Renal pelvis (tissue), 1 donor: ENCODE measurements at regions not wholly inside any gene's neighbourhood (a gene's known extent, or its start where the extent isn't known, plus 50 kb on each side); places are given as distances from the start of the nearest gene placed in this dataset.
"Not testable (repeated sequence)": the region's sequence is repeated elsewhere in the genome, so short reads cannot be mapped to it uniquely, and the experiment has no call there.

Experiments used
- DNase-seq: peaks from one replicate; pipeline ENCODE4 v3.0.0-alpha.2; 2013

- DNase-seq, result no peak
Observed at GRCh38 chr11:86861810-86862209, 61.5 kb downstream of the PRSS23 start.

GRCh38 chr11:86863476-86863875 is 63.1 kb downstream of the PRSS23 start:
- DNase-seq, result no peak

GRCh38 chr11:86865436-86865835 is 65.1 kb downstream of the PRSS23 start:
- DNase-seq, result no peak

DNA sequence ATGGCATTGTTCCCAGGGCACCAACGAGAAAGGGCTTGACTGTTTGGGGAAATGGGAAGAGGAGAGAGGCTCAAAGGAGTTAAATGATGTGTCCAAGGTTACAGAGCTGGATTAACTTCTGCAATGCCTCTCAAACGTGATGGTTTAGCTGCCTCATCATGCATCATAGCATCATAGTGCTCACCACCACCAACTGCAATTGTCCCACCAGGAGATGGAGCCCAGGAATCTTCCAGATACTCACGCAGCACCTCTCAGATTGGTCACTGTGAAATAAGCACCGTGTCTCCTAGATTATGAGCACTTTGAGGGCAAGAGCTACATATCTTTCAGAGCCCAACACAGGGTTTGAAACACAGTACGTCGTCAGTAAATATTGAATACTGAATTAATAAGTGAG is 69.2 kb downstream of the PRSS23 start:
- no peak for DNase-seq

DNA sequence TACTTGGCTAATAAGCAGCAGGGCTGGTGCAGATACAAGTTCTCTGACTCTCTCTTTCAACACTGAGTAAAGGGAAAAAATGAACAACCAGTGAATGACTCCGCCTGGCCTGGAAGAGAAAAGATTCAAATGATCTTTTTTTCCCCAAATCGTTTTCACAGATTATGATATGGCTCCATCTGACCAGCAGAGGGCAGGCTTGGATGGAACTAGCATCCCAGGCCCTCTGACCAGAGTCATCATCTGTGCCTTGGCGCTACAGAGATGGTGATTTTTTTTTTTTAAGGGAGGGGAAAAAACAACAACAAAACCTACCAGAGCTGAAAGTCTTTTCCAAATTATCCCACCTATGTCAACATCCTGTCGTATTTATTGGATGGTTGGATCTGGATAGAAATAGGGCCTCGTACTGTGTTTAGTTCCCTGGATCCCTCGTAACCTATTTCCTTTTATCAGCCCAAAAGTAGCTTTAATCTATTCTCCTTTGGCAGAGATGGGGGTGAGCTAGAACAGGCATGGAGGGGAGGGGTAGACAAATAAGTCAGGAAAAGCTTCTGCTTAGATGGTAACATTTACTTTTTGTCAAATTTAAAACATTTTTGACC is 69.7 kb downstream of the PRSS23 start:
- DNase-seq, result peak; percentile 66

- DNase-seq, result no peak
Observed at GRCh38 chr11:86873573-86874083, 73.3 kb downstream of the PRSS23 start.

DNA sequence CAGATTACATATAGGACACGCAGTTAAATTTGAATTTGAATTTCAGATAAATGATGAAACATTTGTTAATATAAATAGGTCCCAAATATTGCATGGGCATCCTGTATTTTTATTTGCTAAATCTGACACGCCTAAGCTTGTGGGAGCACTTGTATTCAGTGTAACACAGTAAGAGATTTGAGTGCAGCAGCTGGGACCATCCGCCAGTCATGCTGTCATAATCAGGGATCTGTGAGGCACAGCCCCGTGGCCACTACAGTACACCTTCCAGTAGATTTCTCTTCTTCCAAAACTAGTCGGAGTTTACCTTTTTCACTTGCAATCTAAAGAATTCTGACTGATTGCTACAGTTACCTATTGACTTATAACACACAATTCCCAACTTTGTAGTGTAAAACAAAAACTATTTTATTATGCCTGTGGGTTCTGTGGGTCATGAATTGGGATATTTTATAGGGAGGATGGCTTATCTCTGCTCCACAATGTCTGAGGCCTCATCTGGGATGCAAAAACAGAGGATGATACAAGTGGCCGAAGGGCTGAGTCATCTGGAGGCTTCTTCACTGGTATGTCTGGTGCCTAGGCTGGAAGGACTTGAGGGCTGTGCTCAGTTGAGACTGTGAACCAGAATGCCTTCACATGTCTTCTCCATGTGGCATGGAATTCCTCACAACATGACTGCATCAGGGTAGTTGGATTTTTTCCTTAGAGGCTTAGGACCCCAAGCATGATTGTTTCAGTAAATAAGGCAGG is 74.1 kb downstream of the PRSS23 start:
- no peak for DNase-seq

DNA sequence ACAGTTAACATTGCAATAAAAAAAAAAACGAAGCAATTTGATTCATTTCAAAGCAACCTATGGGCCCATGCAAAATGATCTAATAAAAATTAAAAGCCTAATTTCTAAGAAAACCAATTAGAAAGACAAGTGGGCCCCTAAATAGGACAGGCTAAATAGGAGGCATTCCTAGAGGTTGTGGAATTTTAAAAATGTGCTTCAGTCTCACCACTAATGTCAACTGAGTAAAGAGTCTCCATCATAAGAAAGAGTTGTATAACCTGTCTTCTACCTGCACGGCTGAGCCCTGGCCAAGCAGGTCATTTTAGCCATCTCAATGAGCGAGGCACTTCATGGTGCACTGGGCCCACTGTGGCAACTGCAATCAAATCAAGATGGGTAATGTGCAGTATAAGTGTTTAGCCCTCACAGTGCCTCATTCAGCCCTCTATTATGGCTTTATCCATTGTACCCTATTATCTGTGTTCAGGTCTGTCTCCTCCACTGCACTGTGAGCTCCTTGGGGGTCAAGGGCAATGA is 76.4 kb downstream of the PRSS23 start:
- DNase-seq, result no peak

DNA sequence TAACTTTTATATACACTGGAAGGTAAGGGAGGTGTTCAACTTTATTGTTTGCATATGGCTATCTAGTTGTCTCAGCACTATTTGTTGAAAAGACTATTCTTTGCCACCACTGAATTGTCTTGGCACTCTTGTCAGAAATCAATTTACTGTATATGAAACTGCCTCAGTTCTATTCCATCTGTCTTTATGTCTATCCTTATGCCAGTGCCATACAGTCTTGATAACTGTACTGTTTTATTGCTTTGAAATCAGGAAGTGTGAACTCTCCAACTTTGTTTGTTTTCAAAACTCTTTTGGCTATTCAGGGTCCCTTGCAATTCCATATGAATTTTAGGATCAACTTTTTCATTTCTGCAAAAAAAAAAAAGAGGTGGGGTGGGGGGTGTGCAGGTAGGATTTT is 77.2 kb downstream of the PRSS23 start:
- DNase-seq, result no peak

DNA sequence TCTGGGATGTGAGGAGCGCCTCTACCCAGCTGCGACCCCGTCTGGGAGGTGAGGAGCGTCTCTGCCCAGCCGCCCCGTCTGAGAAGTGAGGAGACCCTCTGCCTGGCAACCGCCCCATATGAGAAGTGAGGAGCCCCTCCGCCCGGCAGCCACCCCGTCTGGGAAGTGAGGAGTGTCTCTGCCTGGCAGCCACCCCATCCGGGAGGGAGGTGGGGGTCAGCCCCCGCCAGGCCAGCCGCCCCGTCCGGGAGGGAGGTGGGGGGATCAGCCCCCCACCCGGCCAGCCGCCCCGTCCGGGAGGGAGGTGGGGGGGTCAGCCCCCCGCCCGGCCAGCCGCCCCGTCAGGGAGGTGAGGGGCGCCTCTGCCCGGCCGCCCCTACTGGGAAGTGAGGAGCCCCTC is 76.0 kb downstream of the FZD4 start:
- not testable (repeated sequence) for DNase-seq

DNA sequence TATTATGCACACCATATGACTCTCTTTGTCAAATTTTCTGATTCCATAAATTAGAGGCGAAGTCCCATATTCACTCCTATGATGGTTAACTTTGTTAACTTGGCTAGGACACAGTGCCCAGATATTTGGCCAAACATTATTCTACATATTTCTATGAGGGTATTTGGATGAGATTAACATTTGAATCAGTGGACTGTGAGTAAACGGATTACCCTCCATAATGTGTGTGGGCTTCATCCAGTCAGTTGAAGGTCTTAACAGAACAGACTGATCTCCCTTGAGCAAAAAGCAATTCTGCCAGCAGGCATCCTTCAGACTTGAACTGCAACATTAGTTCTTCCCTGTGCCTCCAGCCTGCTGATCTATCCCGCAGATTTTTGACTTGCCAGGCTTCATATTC is 69.9 kb downstream of the FZD4 start:
- DNase-seq, result no peak

DNA sequence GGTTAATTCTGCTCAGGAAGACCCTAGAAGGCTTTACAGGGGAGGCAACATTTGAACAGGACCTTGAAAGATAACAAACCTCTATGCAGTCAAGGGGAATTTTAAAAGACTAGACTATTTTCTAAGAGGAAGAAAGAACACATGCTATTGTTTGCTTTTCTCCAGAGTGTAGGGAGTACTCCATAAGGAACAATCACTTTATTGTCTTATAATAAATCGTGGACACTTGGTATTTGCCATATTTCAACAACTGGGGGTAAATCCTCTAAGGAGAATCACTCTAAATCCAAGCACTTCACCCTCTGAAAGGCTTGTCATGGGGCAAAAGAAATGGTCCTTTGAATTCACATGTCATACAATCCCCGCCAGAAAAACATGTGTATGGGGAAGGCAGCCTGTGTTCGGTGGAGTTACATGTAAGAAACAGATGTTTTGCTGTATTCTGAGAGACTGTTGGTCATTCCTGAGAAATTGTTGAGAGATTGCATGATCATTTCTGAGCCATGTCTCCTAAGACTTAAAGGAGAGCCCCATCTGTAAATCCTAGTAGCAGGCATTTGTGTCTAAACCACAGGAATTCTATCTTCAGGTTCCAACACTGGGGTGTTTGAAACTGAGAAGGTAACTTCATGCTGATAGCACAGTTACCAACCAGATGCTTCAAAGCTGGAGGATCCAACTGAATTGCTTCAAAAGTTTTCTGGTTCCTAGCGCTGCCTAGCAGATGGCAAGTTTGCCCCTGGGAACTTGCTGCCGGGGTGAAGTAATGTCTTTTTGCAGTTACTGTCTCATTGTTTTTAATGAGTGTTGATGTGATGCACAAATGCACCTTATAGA is 66.8 kb downstream of the FZD4 start:
- no peak for DNase-seq

DNA sequence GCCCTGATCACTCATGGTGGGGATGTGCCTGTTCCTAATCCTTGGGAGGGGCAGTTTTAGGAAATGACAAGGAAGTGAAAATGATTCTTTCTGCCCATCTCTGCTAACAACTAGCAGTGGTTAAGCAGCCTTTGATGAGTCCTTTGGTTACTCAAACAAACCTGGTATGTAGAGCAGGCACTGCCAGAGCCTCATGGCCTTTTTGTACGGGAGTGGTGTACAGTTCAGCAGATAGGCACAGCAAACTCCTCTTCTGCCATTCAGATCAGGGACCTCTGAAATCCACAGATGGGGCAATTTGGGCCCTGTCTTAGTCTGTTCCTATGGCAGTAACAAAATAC is 66.2 kb downstream of the FZD4 start:
- DNase-seq, result no peak

GRCh38 chr11:86891036-86891435 is 64.2 kb downstream of the FZD4 start:
- DNase-seq, result no peak

- DNase-seq, result no peak
Observed at GRCh38 chr11:86893235-86893634, 62.0 kb downstream of the FZD4 start.
